K562 (cell line): ENCODE measurements at regions not wholly inside any gene's neighbourhood (a gene's known extent, or its start where the extent isn't known, plus 50 kb on each side); places are given as distances from the start of the nearest gene placed in this dataset.

Source experiments
- FOXM1 ChIP-seq, 2 experiments: fragments of 450-650 bp in 1 of 2; sonication (generic) in 1 of 2; formaldehyde crosslinking in 1 of 2; IDR thresholded peaks; 2 replicates each; pipeline versions ENCODE4 v1.6.1 to v1.9.0; 2017 to 2022; ENCODE audit warnings: low read depth in 2 of 2, mild to moderate bottlenecking in 2 of 2, missing genetic modification reagents in 1 of 2, moderate library complexity in 1 of 2
- MECOM ChIP-seq: fragments of 250-450 bp; sonication (Bioruptor Pico); IDR thresholded peaks from 2 replicates; pipeline ENCODE4 v1.8.0; 2022; ENCODE audit warnings: inconsistent platforms
- PATZ1 ChIP-seq: fragments of 250-450 bp; sonication (Bioruptor Pico); IDR thresholded peaks from 2 replicates; pipeline ENCODE4 v1.5.0; 2020; ENCODE audit warnings: mild to moderate bottlenecking, borderline replicate concordance
- RREB1 ChIP-seq: fragments of 250-450 bp; sonication (Bioruptor Pico); IDR thresholded peaks from 2 replicates; pipeline ENCODE4 v1.4.0; 2020
- TCF7 ChIP-seq: sonication (generic); IDR thresholded peaks from 2 replicates; pipeline ENCODE4 v1.6.1; 2016; ENCODE audit warnings: antibody characterized with exemption, borderline replicate concordance
- ZNF121 ChIP-seq: sonication (generic); formaldehyde crosslinking; conservative IDR thresholded peaks from 2 replicates; pipeline ENCODE4 v1.8.0; 2022; ENCODE audit warnings: missing genetic modification reagents

GRCh38 chrX:80511969-80512760, 91.9 kb downstream of the TENT5D start (continued):
- TF ChIP-seq RREB1 (CRISPR knock-in tag) (no peak), TCF7 (no peak), ZNF121 (CRISPR knock-in tag) (no peak), PATZ1 (no peak), MECOM (CRISPR knock-in tag) (peak; percentile 37; the same call in 1 of the 2 replicates), FOXM1 (IDR thresholded peaks at IDR 0.05; ENCODE audit: low read depth) (peak; percentile 85), FOXM1 (CRISPR knock-in tag; IDR thresholded peaks at IDR 0.05; ENCODE audit: low read depth) (no peak)
- TF ChIP-seq, all 486 proteins: peak for 106
